Panc1 (cell line): ENCODE measurements at regions not wholly inside any gene's neighbourhood (a gene's known extent, or its start where the extent isn't known, plus 50 kb on each side); places are given as distances from the start of the nearest gene placed in this dataset.

ENCODE experiments used
- ATAC-seq: fragments of 200-7000 bp; cut with Tn5 transposase; 2 replicates; pipeline ENCODE4 v1.9.1; 2020; ENCODE audit warnings: mild to moderate bottlenecking, moderate library complexity
- BruUV-seq: library from RNA; stranded (reverse); fragments of 400-500 nt; replicated peaks from 2 replicates; lab custom pipeline; 2021; lab: Mats Ljungman, UMichigan
- CTCF ChIA-PET: fragments of 300-600 bp; sonication (Branson Sonifier 250); formaldehyde crosslinking; loops from one replicate; lab custom pipeline; 2022; ENCODE audit warnings: antibody characterized with exemption; lab: Charles Lee
- POLR2A ChIA-PET: fragments of 300-600 bp; sonication (Branson Sonifier 250); formaldehyde crosslinking; loops from one replicate; lab custom pipeline; 2022; ENCODE audit warnings: antibody characterized with exemption; lab: Charles Lee
- DNase-seq: peaks from one replicate; pipeline ENCODE4 v3.0.0-alpha.2; 2010; ENCODE audit warnings: low read depth, low spot score
- H3K27ac ChIP-seq: 2 replicates; pipeline ENCODE4 v1.5.1; 2011; ENCODE audit warnings: mild to moderate bottlenecking, low read length, inconsistent platforms
- H3K27me3 ChIP-seq: fragments of 200-500 bp; sonication (Bioruptor generic); 2 replicates; pipeline ENCODE4 v1.6.0; 2014; ENCODE audit warnings: low read length, inconsistent platforms; ENCODE audit not compliant: control insufficient read depth, insufficient read depth
- H3K36me3 ChIP-seq: fragments of 200-500 bp; sonication (Bioruptor generic); 2 replicates; pipeline ENCODE4 v1.5.1; 2014; ENCODE audit warnings: inconsistent platforms, mild to moderate bottlenecking, low read length, moderate library complexity; ENCODE audit not compliant: control insufficient read depth, insufficient read depth
- H3K4me1 ChIP-seq: 2 replicates; pipeline ENCODE4 v1.5.1; 2011; ENCODE audit warnings: inconsistent platforms, mild to moderate bottlenecking, low read length, moderate library complexity; ENCODE audit not compliant: control insufficient read depth, insufficient read depth
- H3K4me3 ChIP-seq, 2 experiments: 2 replicates each; pipeline ENCODE4 v1.5.1; 2011 to 2012; ENCODE audit warnings: low read depth in 2 of 2, low read length in 2 of 2, mild to moderate bottlenecking in 2 of 2, inconsistent platforms in 1 of 2, moderate library complexity in 1 of 2
- H3K9me3 ChIP-seq: fragments of 200-500 bp; sonication (Bioruptor generic); 2 replicates; pipeline ENCODE4 v1.5.1; 2014; ENCODE audit warnings: low read depth, mild to moderate bottlenecking, inconsistent platforms, low read length, moderate library complexity; ENCODE audit not compliant: control insufficient read depth, insufficient read depth
- POLR2AphosphoS5 ChIP-seq: IDR thresholded peaks from 2 replicates; pipeline ENCODE4 v1.6.1; 2012; ENCODE audit warnings: mild to moderate bottlenecking, low read depth, low read length, moderate library complexity
- SIN3A ChIP-seq: IDR thresholded peaks from 2 replicates; pipeline ENCODE4 v1.6.1; 2012; ENCODE audit warnings: low read depth, mild to moderate bottlenecking, low read length, moderate library complexity, borderline replicate concordance; ENCODE audit not compliant: insufficient read depth
- TCF7L2 ChIP-seq: IDR thresholded peaks from 2 replicates; pipeline ENCODE4 v1.6.1; 2011; ENCODE audit warnings: mild to moderate bottlenecking, low read depth, low read length, inconsistent platforms
- in situ Hi-C: cut with HindIII; loops from 2 replicates; pipeline ENCODE4 v1.10.0; 2016; ENCODE audit warnings: low sequenced_read_pairs, low pct_unique_long_range_greater_than_20kb
- intact Hi-C: fragments of 100-400 bp; cut with micrococcal nuclease; formaldehyde crosslinking; loops from one replicate; pipeline ENCODE4 v1.10.0; 2022; ENCODE audit not compliant: unreplicated experiment
- TF ChIP-seq, protein P1 (sequence below), 2 experiments: IDR thresholded peaks; 2 replicates each; pipeline ENCODE4 v1.6.1; 2011 to 2012; ENCODE audit warnings: low read depth in 2 of 2, control low read depth in 1 of 2, low read length in 1 of 2, mild to moderate bottlenecking in 1 of 2, moderate library complexity in 1 of 2; ENCODE audit not compliant: insufficient read depth in 1 of 2
- TF ChIP-seq, protein P2 (sequence below): fragments of 450-650 bp; IDR thresholded peaks from 2 replicates; pipeline ENCODE4 v1.5.1; 2017; ENCODE audit warnings: mild to moderate bottlenecking

DNA sequence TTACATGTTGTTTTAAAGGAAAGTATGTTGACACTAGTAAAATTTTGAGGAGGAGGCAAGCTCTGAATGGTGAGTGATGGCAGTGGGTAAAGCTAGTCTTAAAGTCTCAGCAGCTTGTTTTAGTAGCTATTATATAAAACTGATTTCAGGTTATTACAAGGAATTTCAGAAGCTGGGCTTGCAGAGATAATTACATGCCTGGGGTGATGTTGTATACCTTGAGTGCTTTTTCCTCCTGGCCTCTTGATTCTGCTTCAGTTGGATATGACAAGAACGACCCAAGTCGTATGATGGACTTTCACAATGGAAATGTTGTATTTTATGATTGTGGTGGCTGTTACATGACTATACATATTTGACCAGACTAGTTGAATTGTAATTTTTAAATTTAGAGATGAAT lies 175.5 kb upstream of the ADGRL3 start:
- in situ Hi-C loops = no loop called here
- intact Hi-C loops = no loop called here
- Histone ChIP-seq H3K27ac (no peak overlapping the region), H3K36me3 (no peaks in the 10 kb centered on the region), H3K9me3 (no peaks in the 10 kb centered on the region), H3K4me3 (no peak overlapping the region), H3K27me3 (no peaks in the 10 kb centered on the region), H3K4me1 (no peaks in the 10 kb centered on the region)
- ChIA-PET POLR2A (no interaction called here), CTCF (no interaction called here)
- ATAC-seq (no peak), DNase-seq (no peak)
- TF ChIP-seq SIN3A (no peak), TCF7L2 (no peak), POLR2AphosphoS5 (no peak)
- TF ChIP-seq, protein P1, sequence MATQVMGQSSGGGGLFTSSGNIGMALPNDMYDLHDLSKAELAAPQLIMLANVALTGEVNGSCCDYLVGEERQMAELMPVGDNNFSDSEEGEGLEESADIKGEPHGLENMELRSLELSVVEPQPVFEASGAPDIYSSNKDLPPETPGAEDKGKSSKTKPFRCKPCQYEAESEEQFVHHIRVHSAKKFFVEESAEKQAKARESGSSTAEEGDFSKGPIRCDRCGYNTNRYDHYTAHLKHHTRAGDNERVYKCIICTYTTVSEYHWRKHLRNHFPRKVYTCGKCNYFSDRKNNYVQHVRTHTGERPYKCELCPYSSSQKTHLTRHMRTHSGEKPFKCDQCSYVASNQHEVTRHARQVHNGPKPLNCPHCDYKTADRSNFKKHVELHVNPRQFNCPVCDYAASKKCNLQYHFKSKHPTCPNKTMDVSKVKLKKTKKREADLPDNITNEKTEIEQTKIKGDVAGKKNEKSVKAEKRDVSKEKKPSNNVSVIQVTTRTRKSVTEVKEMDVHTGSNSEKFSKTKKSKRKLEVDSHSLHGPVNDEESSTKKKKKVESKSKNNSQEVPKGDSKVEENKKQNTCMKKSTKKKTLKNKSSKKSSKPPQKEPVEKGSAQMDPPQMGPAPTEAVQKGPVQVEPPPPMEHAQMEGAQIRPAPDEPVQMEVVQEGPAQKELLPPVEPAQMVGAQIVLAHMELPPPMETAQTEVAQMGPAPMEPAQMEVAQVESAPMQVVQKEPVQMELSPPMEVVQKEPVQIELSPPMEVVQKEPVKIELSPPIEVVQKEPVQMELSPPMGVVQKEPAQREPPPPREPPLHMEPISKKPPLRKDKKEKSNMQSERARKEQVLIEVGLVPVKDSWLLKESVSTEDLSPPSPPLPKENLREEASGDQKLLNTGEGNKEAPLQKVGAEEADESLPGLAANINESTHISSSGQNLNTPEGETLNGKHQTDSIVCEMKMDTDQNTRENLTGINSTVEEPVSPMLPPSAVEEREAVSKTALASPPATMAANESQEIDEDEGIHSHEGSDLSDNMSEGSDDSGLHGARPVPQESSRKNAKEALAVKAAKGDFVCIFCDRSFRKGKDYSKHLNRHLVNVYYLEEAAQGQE (IDR thresholded peaks at IDR 0.05; ENCODE audit: insufficient read depth in 1 of 2, low read depth in 2 of 2, low read length in 1 of 2) = no peak
- TF ChIP-seq, protein P2, sequence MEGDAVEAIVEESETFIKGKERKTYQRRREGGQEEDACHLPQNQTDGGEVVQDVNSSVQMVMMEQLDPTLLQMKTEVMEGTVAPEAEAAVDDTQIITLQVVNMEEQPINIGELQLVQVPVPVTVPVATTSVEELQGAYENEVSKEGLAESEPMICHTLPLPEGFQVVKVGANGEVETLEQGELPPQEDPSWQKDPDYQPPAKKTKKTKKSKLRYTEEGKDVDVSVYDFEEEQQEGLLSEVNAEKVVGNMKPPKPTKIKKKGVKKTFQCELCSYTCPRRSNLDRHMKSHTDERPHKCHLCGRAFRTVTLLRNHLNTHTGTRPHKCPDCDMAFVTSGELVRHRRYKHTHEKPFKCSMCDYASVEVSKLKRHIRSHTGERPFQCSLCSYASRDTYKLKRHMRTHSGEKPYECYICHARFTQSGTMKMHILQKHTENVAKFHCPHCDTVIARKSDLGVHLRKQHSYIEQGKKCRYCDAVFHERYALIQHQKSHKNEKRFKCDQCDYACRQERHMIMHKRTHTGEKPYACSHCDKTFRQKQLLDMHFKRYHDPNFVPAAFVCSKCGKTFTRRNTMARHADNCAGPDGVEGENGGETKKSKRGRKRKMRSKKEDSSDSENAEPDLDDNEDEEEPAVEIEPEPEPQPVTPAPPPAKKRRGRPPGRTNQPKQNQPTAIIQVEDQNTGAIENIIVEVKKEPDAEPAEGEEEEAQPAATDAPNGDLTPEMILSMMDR = no peak
- no TSS peak for BruUV-seq

DNA sequence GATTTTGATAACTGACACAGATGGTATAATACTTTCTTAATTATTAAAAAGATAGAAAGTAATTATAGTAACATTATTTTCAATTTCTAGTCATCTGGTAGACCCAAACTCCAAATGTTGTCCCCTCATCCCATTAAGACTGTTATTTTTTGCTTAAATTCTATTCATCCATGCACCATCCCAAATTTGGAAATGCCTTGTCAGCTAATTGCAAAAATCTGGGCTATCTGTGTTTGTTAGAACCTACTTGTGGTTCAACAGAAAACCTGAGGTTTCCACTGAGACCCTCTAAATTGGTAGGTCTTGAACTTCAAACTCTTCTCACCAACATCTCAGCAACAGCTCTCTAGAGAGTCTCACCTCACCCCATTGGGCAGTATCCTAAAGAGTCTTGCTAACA lies 172.2 kb upstream of the ADGRL3 start:
- no peaks in the 10 kb centered on the region for H3K9me3 ChIP-seq
- ChIA-PET CTCF (no interaction called here), POLR2A (no interaction called here)
- no peaks in the 10 kb centered on the region for H3K4me1 ChIP-seq
- DNase-seq (no peak), ATAC-seq (no peak)
- no peak overlapping the region for H3K27ac ChIP-seq
- no TSS peak for BruUV-seq
- H3K36me3 ChIP-seq = no peaks in the 10 kb centered on the region
- intact Hi-C loops (no loop called here), in situ Hi-C loops (no loop called here)
- no peak overlapping the region for H3K4me3 ChIP-seq
- no peak for TF ChIP-seq TCF7L2
- TF ChIP-seq POLR2AphosphoS5 = no peak
- TF ChIP-seq, protein P1 (IDR thresholded peaks at IDR 0.05; ENCODE audit: insufficient read depth in 1 of 2, low read depth in 2 of 2, low read length in 1 of 2) = no peak
- TF ChIP-seq, protein P2 = no peak
- no peak for TF ChIP-seq SIN3A
- no peaks in the 10 kb centered on the region for H3K27me3 ChIP-seq
